ENCODE measurements at regions not wholly inside any gene's neighbourhood (a gene's known extent, or its start where the extent isn't known, plus 50 kb on each side); places are given as distances from the start of the nearest gene placed in this dataset.

- TF ChIP-seq STAT3 (IDR thresholded peaks at IDR 0.05; ENCODE audit: low read depth, low read length) (no peak), MEF2B (IDR thresholded peaks at IDR 0.05; ENCODE audit: partially characterized antibody, poor library complexity, severe bottlenecking) (no peak), POLR2A (IDR thresholded peaks at IDR 0.05; ENCODE audit: low read depth, low read length) (no peak)
Measured at GRCh38 chr10:88036126-88036525, 172.7 kb downstream of the PTEN start (continued).

GRCh38 chr10:88037623-88038022, 174.2 kb downstream of the PTEN start:
- ChIA-PET POLR2A (no interaction called here), RAD21 (ENCODE audit: unreplicated experiment) (no interaction called here), CTCF (no interaction called here), SMC1A (ENCODE audit: uncharacterized antibody, unreplicated experiment) (interaction anchor here (0.6 to 0.9 kb wide), 2 partner anchors 12 to 97 kb away, joined by 3 read pairs; no protein-coding TSS in a partner anchor)
- Histone ChIP-seq H3K4me3 (no peak overlapping the region), H3K27me3 (replicated peaks in 1 of 2; ENCODE audit: control insufficient read depth in 2 of 2, insufficient read depth in 2 of 2, low read length in 1 of 2) (no peaks in the 10 kb centered on the region), H3K27ac (ENCODE audit: control insufficient read depth, insufficient read depth) (no peak overlapping the region), H3K4me2 (ENCODE audit: control insufficient read depth, insufficient read depth) (no peak overlapping the region), H2AFZ (ENCODE audit: control insufficient read depth, low read depth, low read length) (no peak overlapping the region), H3K9ac (ENCODE audit: control insufficient read depth, insufficient read depth, low read length) (no peak overlapping the region), H4K20me1 (ENCODE audit: control insufficient read depth, insufficient read depth) (no peaks in the 10 kb centered on the region), H3K79me2 (ENCODE audit: control insufficient read depth, insufficient read depth, low read length) (no peaks in the 10 kb centered on the region), H3K9me3 (replicated peaks; ENCODE audit: control insufficient read depth, insufficient read depth, low read length) (no peaks in the 10 kb centered on the region), H3K36me3 (ENCODE audit: control insufficient read depth in 2 of 2, insufficient read depth in 2 of 2, low read length in 1 of 2) (no peaks in the 10 kb centered on the region), H3K4me1 (ENCODE audit: control insufficient read depth, insufficient read depth, low read length) (no peaks in the 10 kb centered on the region)
- ATAC-seq: no peak
- no peak for FAIRE-seq
- no peak for DNase-seq (ENCODE audit: low read depth, low spot score)
- 53% methylated on average over 2 of the region's 2 CpGs for WGBS (ENCODE audit: insufficient coverage, insufficient replicate concordance, low lambda C conversion rate, missing lambda C conversion rate)
- intact Hi-C loops (cut with micrococcal nuclease; ENCODE audit: unreplicated experiment) (no loop called here), in situ Hi-C loops (cut with MboI) (no loop called here)
- no TSS peak for BruUV-seq (replicated peaks)
- TF ChIP-seq NFYA (IDR thresholded peaks at IDR 0.05; ENCODE audit: borderline replicate concordance, low read depth, low read length): no peak
- no peak for TF ChIP-seq RCOR1 (conservative IDR thresholded peaks at IDR 0.05; ENCODE audit: low read depth, low read length)
- TF ChIP-seq, protein P1, sequence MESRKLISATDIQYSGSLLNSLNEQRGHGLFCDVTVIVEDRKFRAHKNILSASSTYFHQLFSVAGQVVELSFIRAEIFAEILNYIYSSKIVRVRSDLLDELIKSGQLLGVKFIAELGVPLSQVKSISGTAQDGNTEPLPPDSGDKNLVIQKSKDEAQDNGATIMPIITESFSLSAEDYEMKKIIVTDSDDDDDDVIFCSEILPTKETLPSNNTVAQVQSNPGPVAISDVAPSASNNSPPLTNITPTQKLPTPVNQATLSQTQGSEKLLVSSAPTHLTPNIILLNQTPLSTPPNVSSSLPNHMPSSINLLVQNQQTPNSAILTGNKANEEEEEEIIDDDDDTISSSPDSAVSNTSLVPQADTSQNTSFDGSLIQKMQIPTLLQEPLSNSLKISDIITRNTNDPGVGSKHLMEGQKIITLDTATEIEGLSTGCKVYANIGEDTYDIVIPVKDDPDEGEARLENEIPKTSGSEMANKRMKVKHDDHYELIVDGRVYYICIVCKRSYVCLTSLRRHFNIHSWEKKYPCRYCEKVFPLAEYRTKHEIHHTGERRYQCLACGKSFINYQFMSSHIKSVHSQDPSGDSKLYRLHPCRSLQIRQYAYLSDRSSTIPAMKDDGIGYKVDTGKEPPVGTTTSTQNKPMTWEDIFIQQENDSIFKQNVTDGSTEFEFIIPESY (IDR thresholded peaks at IDR 0.05): no peak
- no peak for TF ChIP-seq ZSCAN29 (IDR thresholded peaks at IDR 0.05)
- TF ChIP-seq NFXL1 (IDR thresholded peaks at IDR 0.05; ENCODE audit: borderline replicate concordance): no peak
- TF ChIP-seq DPF2 (IDR thresholded peaks at IDR 0.05): no peak
- TF ChIP-seq TAF1 (IDR thresholded peaks at IDR 0.05; ENCODE audit: borderline replicate concordance, low read depth, low read length): no peak
- TF ChIP-seq SREBF2 (IDR thresholded peaks at IDR 0.05; ENCODE audit: low read length): no peak
- TF ChIP-seq, protein P2, sequence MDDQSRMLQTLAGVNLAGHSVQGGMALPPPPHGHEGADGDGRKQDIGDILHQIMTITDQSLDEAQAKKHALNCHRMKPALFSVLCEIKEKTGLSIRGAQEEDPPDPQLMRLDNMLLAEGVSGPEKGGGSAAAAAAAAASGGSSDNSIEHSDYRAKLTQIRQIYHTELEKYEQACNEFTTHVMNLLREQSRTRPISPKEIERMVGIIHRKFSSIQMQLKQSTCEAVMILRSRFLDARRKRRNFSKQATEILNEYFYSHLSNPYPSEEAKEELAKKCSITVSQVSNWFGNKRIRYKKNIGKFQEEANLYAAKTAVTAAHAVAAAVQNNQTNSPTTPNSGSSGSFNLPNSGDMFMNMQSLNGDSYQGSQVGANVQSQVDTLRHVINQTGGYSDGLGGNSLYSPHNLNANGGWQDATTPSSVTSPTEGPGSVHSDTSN (IDR thresholded peaks at IDR 0.05; ENCODE audit: insufficient replicate concordance, low read depth, low read length): no peak
- TF ChIP-seq, protein P3, sequence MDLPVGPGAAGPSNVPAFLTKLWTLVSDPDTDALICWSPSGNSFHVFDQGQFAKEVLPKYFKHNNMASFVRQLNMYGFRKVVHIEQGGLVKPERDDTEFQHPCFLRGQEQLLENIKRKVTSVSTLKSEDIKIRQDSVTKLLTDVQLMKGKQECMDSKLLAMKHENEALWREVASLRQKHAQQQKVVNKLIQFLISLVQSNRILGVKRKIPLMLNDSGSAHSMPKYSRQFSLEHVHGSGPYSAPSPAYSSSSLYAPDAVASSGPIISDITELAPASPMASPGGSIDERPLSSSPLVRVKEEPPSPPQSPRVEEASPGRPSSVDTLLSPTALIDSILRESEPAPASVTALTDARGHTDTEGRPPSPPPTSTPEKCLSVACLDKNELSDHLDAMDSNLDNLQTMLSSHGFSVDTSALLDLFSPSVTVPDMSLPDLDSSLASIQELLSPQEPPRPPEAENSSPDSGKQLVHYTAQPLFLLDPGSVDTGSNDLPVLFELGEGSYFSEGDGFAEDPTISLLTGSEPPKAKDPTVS (IDR thresholded peaks at IDR 0.05; ENCODE audit: low read depth, low read length): no peak
- no peak for TF ChIP-seq KDM1A (IDR thresholded peaks at IDR 0.05; ENCODE audit: borderline replicate concordance)
- TF ChIP-seq EGR1 (IDR thresholded peaks at IDR 0.05; ENCODE audit: borderline replicate concordance in 1 of 2, low read depth in 2 of 2, low read length in 2 of 2): no peak
- no peak for TF ChIP-seq PML (IDR thresholded peaks at IDR 0.05; ENCODE audit: low read length)
- no peak for TF ChIP-seq NFYB (IDR thresholded peaks at IDR 0.05; ENCODE audit: insufficient read depth, low read depth, low read length)
- TF ChIP-seq, protein P4, sequence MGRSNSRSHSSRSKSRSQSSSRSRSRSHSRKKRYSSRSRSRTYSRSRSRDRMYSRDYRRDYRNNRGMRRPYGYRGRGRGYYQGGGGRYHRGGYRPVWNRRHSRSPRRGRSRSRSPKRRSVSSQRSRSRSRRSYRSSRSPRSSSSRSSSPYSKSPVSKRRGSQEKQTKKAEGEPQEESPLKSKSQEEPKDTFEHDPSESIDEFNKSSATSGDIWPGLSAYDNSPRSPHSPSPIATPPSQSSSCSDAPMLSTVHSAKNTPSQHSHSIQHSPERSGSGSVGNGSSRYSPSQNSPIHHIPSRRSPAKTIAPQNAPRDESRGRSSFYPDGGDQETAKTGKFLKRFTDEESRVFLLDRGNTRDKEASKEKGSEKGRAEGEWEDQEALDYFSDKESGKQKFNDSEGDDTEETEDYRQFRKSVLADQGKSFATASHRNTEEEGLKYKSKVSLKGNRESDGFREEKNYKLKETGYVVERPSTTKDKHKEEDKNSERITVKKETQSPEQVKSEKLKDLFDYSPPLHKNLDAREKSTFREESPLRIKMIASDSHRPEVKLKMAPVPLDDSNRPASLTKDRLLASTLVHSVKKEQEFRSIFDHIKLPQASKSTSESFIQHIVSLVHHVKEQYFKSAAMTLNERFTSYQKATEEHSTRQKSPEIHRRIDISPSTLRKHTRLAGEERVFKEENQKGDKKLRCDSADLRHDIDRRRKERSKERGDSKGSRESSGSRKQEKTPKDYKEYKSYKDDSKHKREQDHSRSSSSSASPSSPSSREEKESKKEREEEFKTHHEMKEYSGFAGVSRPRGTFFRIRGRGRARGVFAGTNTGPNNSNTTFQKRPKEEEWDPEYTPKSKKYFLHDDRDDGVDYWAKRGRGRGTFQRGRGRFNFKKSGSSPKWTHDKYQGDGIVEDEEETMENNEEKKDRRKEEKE (IDR thresholded peaks at IDR 0.05): no peak

Data from GM12878 (cell line).